Peyer's patch (tissue), 4 donors: ENCODE measurements at regions not wholly inside any gene's neighbourhood (a gene's known extent, or its start where the extent isn't known, plus 50 kb on each side); places are given as distances from the start of the nearest gene placed in this dataset.

Source experiments
- POLR2A ChIP-seq, 2 donors: fragments of 450-650 bp; IDR thresholded peaks; one replicate each; pipeline ENCODE4 v1.5.1; 2017; ENCODE audit warnings: antibody characterized with exemption in 2 of 2, mild to moderate bottlenecking in 2 of 2, moderate library complexity in 2 of 2
- TF ChIP-seq, protein P1 (sequence below), 6 experiments: fragments of 450-650 bp in 4 of 6; fragments of 200-600 bp in 2 of 6; sonication (generic) in 1 of 6; IDR thresholded peaks; one replicate each; pipeline ENCODE4 v1.5.1; 2017 to 2019; ENCODE audit warnings: antibody characterized with exemption in 6 of 6, mild to moderate bottlenecking in 3 of 6, moderate library complexity in 1 of 6

DNA sequence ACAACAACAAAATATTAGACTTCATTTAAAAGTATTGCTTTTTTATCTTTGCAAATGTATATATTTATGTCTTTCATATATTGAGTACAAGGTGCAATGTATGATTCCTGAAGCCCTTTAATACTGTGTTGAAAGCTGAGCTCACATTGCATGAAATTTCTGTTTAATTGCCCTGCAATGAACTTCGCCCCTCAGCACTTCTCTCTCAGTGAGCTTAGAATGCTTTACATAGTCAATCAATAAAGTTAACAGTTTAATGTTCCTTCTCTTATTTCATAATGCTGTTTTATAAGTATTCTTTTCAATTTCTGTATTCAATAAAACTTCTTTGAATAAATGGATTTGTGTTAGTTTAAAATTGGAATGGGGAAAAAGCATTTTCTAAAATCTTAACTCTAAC, 607.1 kb downstream of the SOX5 start:
- TF ChIP-seq, protein P1, sequence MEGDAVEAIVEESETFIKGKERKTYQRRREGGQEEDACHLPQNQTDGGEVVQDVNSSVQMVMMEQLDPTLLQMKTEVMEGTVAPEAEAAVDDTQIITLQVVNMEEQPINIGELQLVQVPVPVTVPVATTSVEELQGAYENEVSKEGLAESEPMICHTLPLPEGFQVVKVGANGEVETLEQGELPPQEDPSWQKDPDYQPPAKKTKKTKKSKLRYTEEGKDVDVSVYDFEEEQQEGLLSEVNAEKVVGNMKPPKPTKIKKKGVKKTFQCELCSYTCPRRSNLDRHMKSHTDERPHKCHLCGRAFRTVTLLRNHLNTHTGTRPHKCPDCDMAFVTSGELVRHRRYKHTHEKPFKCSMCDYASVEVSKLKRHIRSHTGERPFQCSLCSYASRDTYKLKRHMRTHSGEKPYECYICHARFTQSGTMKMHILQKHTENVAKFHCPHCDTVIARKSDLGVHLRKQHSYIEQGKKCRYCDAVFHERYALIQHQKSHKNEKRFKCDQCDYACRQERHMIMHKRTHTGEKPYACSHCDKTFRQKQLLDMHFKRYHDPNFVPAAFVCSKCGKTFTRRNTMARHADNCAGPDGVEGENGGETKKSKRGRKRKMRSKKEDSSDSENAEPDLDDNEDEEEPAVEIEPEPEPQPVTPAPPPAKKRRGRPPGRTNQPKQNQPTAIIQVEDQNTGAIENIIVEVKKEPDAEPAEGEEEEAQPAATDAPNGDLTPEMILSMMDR (IDR thresholded peaks at IDR 0.05) = no peak
- no peak for TF ChIP-seq POLR2A (IDR thresholded peaks at IDR 0.05)
